C4-2B (cell line): ENCODE measurements at regions not wholly inside any gene's neighbourhood (a gene's known extent, or its start where the extent isn't known, plus 50 kb on each side); places are given as distances from the start of the nearest gene placed in this dataset.

Experiments
- H3K27ac ChIP-seq: fragments of 450-650 bp; 2 replicates; pipeline ENCODE4 v1.5.1; 2017
- CTCF ChIP-seq: fragments of 450-650 bp; conservative IDR thresholded peaks from 2 replicates; pipeline ENCODE4 v1.5.1; 2017; ENCODE audit warnings: mild to moderate bottlenecking
- ZFX ChIP-seq: fragments of 450-650 bp; IDR thresholded peaks from 2 replicates; pipeline ENCODE4 v1.6.1; 2017

- TF ChIP-seq CTCF (no peak), ZFX (no peak)
These were observed 691.3 kb downstream of the TSN start for GRCh38 chr2:122446761-122447160.

GRCh38 chr2:122447237-122447636, 691.8 kb downstream of the TSN start:
- TF ChIP-seq CTCF: no peak
- no peak for TF ChIP-seq ZFX

More at GRCh38 chr2:122446761-122447160, 691.3 kb downstream of the TSN start:
- H3K27ac ChIP-seq: no peak overlapping the region

GRCh38 chr2:122451040-122451439, 695.6 kb downstream of the TSN start:
- H3K27ac ChIP-seq: no peak overlapping the region
- no peak for TF ChIP-seq ZFX
- TF ChIP-seq CTCF: peak; percentile 72

More at GRCh38 chr2:122447237-122447636, 691.8 kb downstream of the TSN start:
- no peak overlapping the region for H3K27ac ChIP-seq

GRCh38 chr2:122451697-122452096, 696.2 kb downstream of the TSN start:
- no peak for TF ChIP-seq ZFX
- H3K27ac ChIP-seq: no peak overlapping the region

- H3K27ac ChIP-seq: no peak overlapping the region
- TF ChIP-seq ZFX (no peak), CTCF (no peak)
These were observed 713.7 kb downstream of the TSN start for GRCh38 chr2:122469147-122469546.

GRCh38 chr2:122471753-122472152, 716.3 kb downstream of the TSN start:
- TF ChIP-seq ZFX (no peak), CTCF (no peak)
- no peak overlapping the region for H3K27ac ChIP-seq

GRCh38 chr2:122478117-122478516, 722.7 kb downstream of the TSN start:
- H3K27ac ChIP-seq: no peak overlapping the region
- TF ChIP-seq CTCF (no peak), ZFX (no peak)

GRCh38 chr2:122478771-122479170, 723.3 kb downstream of the TSN start:
- no peak overlapping the region for H3K27ac ChIP-seq
- no peak for TF ChIP-seq ZFX
- no peak for TF ChIP-seq CTCF
